ENCODE measurements at regions not wholly inside any gene's neighbourhood (a gene's known extent, or its start where the extent isn't known, plus 50 kb on each side); places are given as distances from the start of the nearest gene placed in this dataset.

- no peak for TF ChIP-seq CTCF (IDR thresholded peaks at IDR 0.05)
- Histone ChIP-seq H3K27ac (no peak overlapping the region), H3K4me3 (no peak overlapping the region)
- no peak for DNase-seq (ENCODE audit: low spot score)
Observed at GRCh38 chr3:137958636-137959035, 51.3 kb upstream of the CLDN18 start.
